Posterior vena cava (tissue), 2 donors: ENCODE measurements at regions not wholly inside any gene's neighbourhood (a gene's known extent, or its start where the extent isn't known, plus 50 kb on each side); places are given as distances from the start of the nearest gene placed in this dataset.
"Not testable (repeated sequence)": the region's sequence is repeated elsewhere in the genome, so short reads cannot be mapped to it uniquely, and the experiment has no call there.

Experiments used
- DNase-seq: peaks from one replicate; pipeline ENCODE4 v3.0.0-alpha.2; 2020; ENCODE audit warnings: low spot score
- intact Hi-C, 2 donors: fragments of 100-400 bp; cut with DNase I; formaldehyde crosslinking; loops; one replicate each; pipeline versions ENCODE4 v1.14.1 to v1.14.2; 2022 to 2023
- donor health status: DM: yes; HTN: yes; CAD: no.
- donor health status: DM: yes; HTN: yes; CAD: no.

GRCh38 chr1:215005078-215005477 is 77.5 kb upstream of the KCNK2 start:
- intact Hi-C loops, result no loop called here

GRCh38 chr1:215005656-215006345 is 76.7 kb upstream of the KCNK2 start:
- no peak for DNase-seq
- intact Hi-C loops, result no loop called here

More at GRCh38 chr1:215005078-215005477, 77.5 kb upstream of the KCNK2 start:
- DNase-seq, result no peak

GRCh38 chr1:215007880-215008279 is 74.7 kb upstream of the KCNK2 start:
- no peak for DNase-seq
- intact Hi-C loops, result no loop called here

GRCh38 chr1:215018555-215018954 is 64.0 kb upstream of the KCNK2 start:
- intact Hi-C loops, result no loop called here
- no peak for DNase-seq

GRCh38 chr1:215022204-215022603 is 60.3 kb upstream of the KCNK2 start:
- DNase-seq, result no peak
- intact Hi-C loops, result no loop called here

- no peak for DNase-seq
- intact Hi-C loops, result no loop called here
Observed at GRCh38 chr1:215022741-215023141, 59.8 kb upstream of the KCNK2 start.

GRCh38 chr1:215023155-215023832 is 59.2 kb upstream of the KCNK2 start:
- intact Hi-C loops, result no loop called here
- DNase-seq, result no peak

- intact Hi-C loops, result no loop called here
- no peak for DNase-seq
Observed at GRCh38 chr1:215028954-215029353, 53.6 kb upstream of the KCNK2 start.

- DNase-seq, intact Hi-C loops: not testable (repeated sequence)
Observed at GRCh38 chr1:215030581-215030980, 52.0 kb upstream of the KCNK2 start.

GRCh38 chr1:215031392-215031791 is 51.1 kb upstream of the KCNK2 start:
- intact Hi-C loops, result no loop called here

More at GRCh38 chr1:215031392-215031791, 51.1 kb upstream of the KCNK2 start:
- DNase-seq, result no peak
